B cell (primary cell): ENCODE measurements at regions not wholly inside any gene's neighbourhood (a gene's known extent, or its start where the extent isn't known, plus 50 kb on each side); places are given as distances from the start of the nearest gene placed in this dataset.

Experiments used
- ATAC-seq: fragments of 200-7000 bp; cut with Tn5 transposase; one replicate; pipeline ENCODE4 v1.10.0; 2021; ENCODE audit warnings: low read depth, mild to moderate bottlenecking, moderate number of reproducible peaks, moderate library complexity
- CTCF ChIA-PET: fragments of 350-600 bp; sonication (Branson Sonifier 250); formaldehyde crosslinking; loops from one replicate; lab custom pipeline; 2021; ENCODE audit warnings: antibody characterized with exemption, inconsistent platforms; lab: Charles Lee
- POLR2A ChIA-PET: fragments of 350-600 bp; sonication (Branson Sonifier 250); formaldehyde crosslinking; loops from one replicate; lab custom pipeline; 2021; ENCODE audit warnings: antibody characterized with exemption; lab: Charles Lee
- DNase-seq: peaks from one replicate; pipeline ENCODE4 v3.0.0; 2013
- H2AFZ ChIP-seq: 2 replicates; pipeline ENCODE4 v1.6.1; 2012; ENCODE audit warnings: mild to moderate bottlenecking, low read depth, low read length; ENCODE audit not compliant: insufficient read depth, poor library complexity, severe bottlenecking
- H3K27ac ChIP-seq, 2 donors: 1 replicate in 1 of 2; 2 replicates in 1 of 2; pipeline ENCODE4 v1.5.1; 2012 to 2013; ENCODE audit warnings: low read length in 2 of 2, mild to moderate bottlenecking in 2 of 2, moderate library complexity in 1 of 2
- H3K27me3 ChIP-seq, 4 experiments: fragments of 200-600 bp in 1 of 4; sonication (generic) in 1 of 4; replicated peaks in 1 of 4; 1 replicate in 2 of 4; 2 replicates in 2 of 4; pipeline versions ENCODE4 v1.6.1 to v1.7.0; 2013 to 2016; ENCODE audit warnings: low read length in 3 of 4, mild to moderate bottlenecking in 2 of 4, mixed read lengths in 1 of 4, moderate library complexity in 1 of 4; ENCODE audit not compliant: insufficient read depth in 4 of 4, control insufficient read depth in 3 of 4; ENCODE audit errors: control extremely low read depth in 1 of 4
- H3K36me3 ChIP-seq, 2 experiments: replicated peaks in 1 of 2; 1 replicate in 1 of 2; 2 replicates in 1 of 2; pipeline versions ENCODE4 v1.6.1 to v1.7.1; 2013; ENCODE audit warnings: low read length in 1 of 2; ENCODE audit not compliant: insufficient read depth in 2 of 2, control insufficient read depth in 1 of 2; ENCODE audit errors: control extremely low read depth in 1 of 2, extremely low read depth in 1 of 2
- H3K4me1 ChIP-seq, 2 donors: fragments of 200-600 bp in 1 of 2; sonication (generic) in 1 of 2; 1 replicate in 1 of 2; 2 replicates in 1 of 2; pipeline versions ENCODE4 v1.5.1 to v1.6.1; 2013 to 2017; ENCODE audit warnings: low read length in 2 of 2; ENCODE audit not compliant: control insufficient read depth in 2 of 2, insufficient read depth in 2 of 2
- H3K4me2 ChIP-seq: replicated peaks from 2 replicates; pipeline ENCODE3; 2012; ENCODE audit warnings: mild to moderate bottlenecking, low read depth, low read length; ENCODE audit not compliant: poor library complexity, severe bottlenecking
- H3K4me3 ChIP-seq, 5 experiments: fragments of 200-600 bp in 1 of 5; sonication (generic) in 1 of 5; 1 replicate in 3 of 5; 2 replicates in 2 of 5; pipeline versions ENCODE4 v1.5.1 to v1.7.0; 2011 to 2016; ENCODE audit warnings: low read length in 4 of 5, mild to moderate bottlenecking in 4 of 5, low read depth in 2 of 5, control low read depth in 1 of 5, moderate library complexity in 1 of 5; ENCODE audit not compliant: insufficient read depth in 1 of 5; ENCODE audit errors: control extremely low read depth in 1 of 5, extremely low read depth in 1 of 5
- H3K79me2 ChIP-seq: fragments of 200-600 bp; sonication (generic); one replicate; pipeline ENCODE4 v1.6.0; 2016; ENCODE audit warnings: low read length; ENCODE audit not compliant: control insufficient read depth, insufficient read depth
- H3K9ac ChIP-seq: fragments of 200-600 bp; sonication (generic); 2 replicates; pipeline ENCODE4 v1.6.1; 2017; ENCODE audit warnings: mild to moderate bottlenecking, low read length, moderate library complexity
- H3K9me3 ChIP-seq, 3 donors: one replicate each; pipeline versions ENCODE4 v1.6.1 to v1.7.1; 2013; ENCODE audit warnings: low read length in 2 of 3; ENCODE audit not compliant: control insufficient read depth in 2 of 3, insufficient read depth in 1 of 3; ENCODE audit errors: control extremely low read depth in 1 of 3
- H4K20me1 ChIP-seq: 2 replicates; pipeline ENCODE4 v1.6.0; 2012; ENCODE audit warnings: mild to moderate bottlenecking, low read length; ENCODE audit not compliant: insufficient read depth, control insufficient read depth, poor library complexity, severe bottlenecking
- H3K27ac Mint-ChIP-seq: one replicate; pipeline ENCODE4 v1.8.0; 2021; ENCODE audit warnings: mixed read lengths
- H3K27me3 Mint-ChIP-seq: one replicate; pipeline ENCODE4 v1.8.0; 2021; ENCODE audit warnings: mixed read lengths
- H3K4me1 Mint-ChIP-seq: one replicate; pipeline ENCODE4 v1.8.0; 2021; ENCODE audit warnings: mixed read lengths
- H3K4me3 Mint-ChIP-seq: one replicate; pipeline ENCODE4 v1.8.0; 2021; ENCODE audit warnings: mixed read lengths
- H3K9me3 Mint-ChIP-seq: one replicate; pipeline ENCODE4 v1.8.0; 2022; ENCODE audit warnings: mixed read lengths; ENCODE audit not compliant: insufficient read depth
- CTCF ChIP-seq: fragments of 200-600 bp; IDR thresholded peaks from one replicate; pipeline ENCODE4 v1.8.0; 2022; ENCODE audit warnings: antibody characterized with exemption, mild to moderate bottlenecking
- EZH2 ChIP-seq: IDR thresholded peaks from 2 replicates; pipeline ENCODE4 v1.6.1; 2012; ENCODE audit warnings: borderline replicate concordance, low read depth, mild to moderate bottlenecking, moderate library complexity, low read length; ENCODE audit not compliant: insufficient read depth, poor library complexity, severe bottlenecking
- WGBS: methylation state at CpG from one replicate; pipeline ENCODE4 v1.1.5; 2013; ENCODE audit warnings: missing lambda C conversion rate; ENCODE audit not compliant: insufficient coverage; 5-methylcytosine and 5-hydroxymethylcytosine counted together
- intact Hi-C: fragments of 100-400 bp; cut with micrococcal nuclease; formaldehyde crosslinking; loops from one replicate; pipeline ENCODE4 v1.10.0; 2022

DNA sequence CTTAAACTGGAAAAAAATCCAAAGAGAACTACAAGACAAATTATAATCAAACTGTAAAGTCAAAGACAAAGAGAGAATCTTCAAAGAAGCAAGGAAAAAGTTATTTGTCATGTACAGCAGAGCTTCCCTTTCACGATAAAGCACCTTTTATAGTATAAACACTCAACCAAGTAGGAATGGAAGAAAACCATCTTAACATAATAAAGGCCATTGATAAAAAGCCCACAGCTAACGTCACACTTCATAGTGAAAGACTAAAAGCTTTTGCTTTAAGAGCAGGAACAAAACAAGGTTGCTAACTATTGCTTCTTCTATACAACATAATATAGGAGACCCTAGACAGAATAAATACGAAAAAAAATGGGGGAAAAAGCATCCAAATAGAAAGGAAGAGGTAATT is 595.7 kb upstream of the POU3F4 start:
- H3K27ac Mint-ChIP-seq = no peak overlapping the region
- no peaks in the 10 kb centered on the region for H4K20me1 ChIP-seq
- CTCF ChIA-PET = no interaction called here

GRCh38 chrX:82934980-82935379 is 573.1 kb upstream of the POU3F4 start:
- H3K27ac Mint-ChIP-seq = no peak overlapping the region
- no peaks in the 10 kb centered on the region for H3K4me1 Mint-ChIP-seq
- no peaks in the 10 kb centered on the region for H3K27me3 Mint-ChIP-seq
- H3K4me2 ChIP-seq = no peak overlapping the region
- no peak for DNase-seq
- H3K27me3 ChIP-seq = no peaks in the 10 kb centered on the region
- ChIA-PET CTCF (no interaction called here), POLR2A (no interaction called here)
- no peak overlapping the region for H3K4me3 Mint-ChIP-seq
- no peaks in the 10 kb centered on the region for H3K4me1 ChIP-seq
- H3K9ac ChIP-seq = no peak overlapping the region
- H3K9me3 ChIP-seq = peaks cover 0 to 9% (median 0%) of the 10 kb centered on the region in 3 donors
- no peaks in the 10 kb centered on the region for H3K9me3 Mint-ChIP-seq
- no peaks in the 10 kb centered on the region for H4K20me1 ChIP-seq
- H2AFZ ChIP-seq = no peak overlapping the region
- H3K27ac ChIP-seq = no peak overlapping the region
- no peak for ATAC-seq
- no peaks in the 10 kb centered on the region for H3K36me3 ChIP-seq
- H3K4me3 ChIP-seq = no peak overlapping the region
- no peaks in the 10 kb centered on the region for H3K79me2 ChIP-seq
- intact Hi-C loops = no loop called here
- TF ChIP-seq CTCF (no peak), EZH2 (no peak)

More for the DNA sequence above, 595.7 kb upstream of the POU3F4 start:
- Mint-ChIP-seq H3K27me3 (no peaks in the 10 kb centered on the region), H3K4me3 (no peak overlapping the region), H3K9me3 (no peaks in the 10 kb centered on the region), H3K4me1 (no peaks in the 10 kb centered on the region)
- H3K4me1 ChIP-seq = no peaks in the 10 kb centered on the region
- H3K27me3 ChIP-seq = no peaks in the 10 kb centered on the region
- H2AFZ ChIP-seq = no peak overlapping the region
- H3K79me2 ChIP-seq = no peaks in the 10 kb centered on the region
- no peak overlapping the region for H3K4me3 ChIP-seq
- no CpG with 5 or more reads among the region's 3 CpGs for WGBS
- TF ChIP-seq EZH2 (no peak), CTCF (no peak)
- ATAC-seq (no peak), DNase-seq (no peak)
- intact Hi-C loops = no loop called here
- no peak overlapping the region for H3K4me2 ChIP-seq
- H3K36me3 ChIP-seq = no peaks in the 10 kb centered on the region
- H3K27ac ChIP-seq = no peak overlapping the region
- H3K9me3 ChIP-seq = no peaks in the 10 kb centered on the region
- H3K9ac ChIP-seq = no peak overlapping the region
- POLR2A ChIA-PET = no interaction called here
